ENCODE measurements at regions not wholly inside any gene's neighbourhood (a gene's known extent, or its start where the extent isn't known, plus 50 kb on each side); places are given as distances from the start of the nearest gene placed in this dataset.

DNA sequence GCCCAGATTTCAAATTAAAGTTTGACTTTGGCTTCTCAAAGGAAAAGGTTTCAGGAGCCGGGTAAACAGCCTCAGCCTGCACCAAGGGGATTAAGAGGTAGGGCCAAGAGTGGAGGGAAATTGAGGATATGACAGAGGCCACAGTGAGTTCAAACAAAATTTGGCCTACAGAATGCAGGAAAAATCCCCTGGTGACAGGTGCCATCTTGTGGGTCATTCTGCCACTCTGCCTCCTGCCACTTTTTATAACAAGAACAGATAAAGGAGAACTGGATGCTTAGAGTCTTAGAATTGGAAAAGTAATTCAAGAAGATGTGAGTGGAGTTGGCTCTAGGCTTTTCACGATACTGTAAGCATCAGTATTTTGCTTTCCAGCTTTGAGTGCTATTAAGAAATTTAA lies 253.2 kb downstream of the NR2F2 start:
- no peak for DNase-seq (ENCODE audit: low spot score in 2 of 2)
- whole genome bisulfite sequencing, 2 donors, result 85 to 91% methylated on average over 2 of the region's 2 CpGs

DNA sequence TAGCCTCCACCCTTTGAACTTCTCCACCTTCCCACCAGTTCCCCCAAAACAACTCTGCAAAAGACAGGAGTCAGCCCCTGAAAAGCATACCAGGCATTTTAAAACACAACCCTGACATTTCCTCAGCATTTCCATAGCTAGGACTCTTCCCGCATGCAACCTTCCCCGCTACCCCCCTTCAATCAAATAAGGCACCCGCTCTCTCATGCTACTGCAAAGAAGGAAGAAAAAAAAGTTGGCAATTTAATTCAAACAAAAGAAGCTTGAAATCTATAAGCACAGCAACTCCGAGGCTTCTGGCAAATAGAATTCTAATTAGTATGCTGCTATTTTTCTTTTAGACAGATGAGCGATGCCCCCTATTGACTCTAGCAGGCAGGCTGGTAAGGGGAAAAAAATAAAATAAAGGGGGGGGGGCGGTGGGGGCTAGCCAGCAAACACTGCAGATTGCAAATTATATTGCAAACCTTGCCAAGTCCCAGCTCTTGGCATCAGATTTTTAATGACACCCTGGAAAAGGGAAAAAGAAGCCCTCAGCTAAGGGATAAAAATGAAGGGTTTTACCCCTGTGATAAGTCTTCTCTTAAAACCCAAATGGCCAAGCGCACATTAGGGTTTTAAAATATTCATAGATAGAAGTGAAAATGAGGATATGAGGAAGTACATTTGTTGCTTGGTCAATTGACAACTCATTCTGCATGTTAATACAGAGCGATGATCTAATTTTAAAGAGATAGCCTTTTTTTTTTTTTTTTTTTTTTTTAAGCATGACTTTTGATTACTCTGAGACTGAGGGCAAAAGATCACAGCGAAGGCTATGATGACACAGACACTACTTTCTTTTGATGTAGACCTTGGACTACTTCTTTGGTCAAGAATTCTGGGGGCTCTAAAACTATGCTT lies 255.2 kb downstream of the NR2F2 start:
- DNase-seq (ENCODE audit: low spot score in 2 of 2), result no peak
- WGBS, 2 donors, result 45 to 49% methylated on average over 9 of the region's 9 CpGs
- TF ChIP-seq, protein P1, sequence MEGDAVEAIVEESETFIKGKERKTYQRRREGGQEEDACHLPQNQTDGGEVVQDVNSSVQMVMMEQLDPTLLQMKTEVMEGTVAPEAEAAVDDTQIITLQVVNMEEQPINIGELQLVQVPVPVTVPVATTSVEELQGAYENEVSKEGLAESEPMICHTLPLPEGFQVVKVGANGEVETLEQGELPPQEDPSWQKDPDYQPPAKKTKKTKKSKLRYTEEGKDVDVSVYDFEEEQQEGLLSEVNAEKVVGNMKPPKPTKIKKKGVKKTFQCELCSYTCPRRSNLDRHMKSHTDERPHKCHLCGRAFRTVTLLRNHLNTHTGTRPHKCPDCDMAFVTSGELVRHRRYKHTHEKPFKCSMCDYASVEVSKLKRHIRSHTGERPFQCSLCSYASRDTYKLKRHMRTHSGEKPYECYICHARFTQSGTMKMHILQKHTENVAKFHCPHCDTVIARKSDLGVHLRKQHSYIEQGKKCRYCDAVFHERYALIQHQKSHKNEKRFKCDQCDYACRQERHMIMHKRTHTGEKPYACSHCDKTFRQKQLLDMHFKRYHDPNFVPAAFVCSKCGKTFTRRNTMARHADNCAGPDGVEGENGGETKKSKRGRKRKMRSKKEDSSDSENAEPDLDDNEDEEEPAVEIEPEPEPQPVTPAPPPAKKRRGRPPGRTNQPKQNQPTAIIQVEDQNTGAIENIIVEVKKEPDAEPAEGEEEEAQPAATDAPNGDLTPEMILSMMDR (IDR thresholded peaks at IDR 0.05), result no peak
- TF ChIP-seq POLR2A (IDR thresholded peaks at IDR 0.05), result no peak
- intact Hi-C loops (cut with DNase I; ENCODE audit: low total_unique reads), result no loop called here
- H3K4me3 ChIP-seq (ENCODE audit: low read depth, poor library complexity, severe bottlenecking), result no peak overlapping the region

More for the DNA sequence above, 253.2 kb downstream of the NR2F2 start:
- intact Hi-C loops (cut with DNase I; ENCODE audit: low total_unique reads), result no loop called here
- TF ChIP-seq, protein P1 (IDR thresholded peaks at IDR 0.05), result no peak
- TF ChIP-seq POLR2A (IDR thresholded peaks at IDR 0.05), result no peak
- H3K4me3 ChIP-seq (ENCODE audit: low read depth, poor library complexity, severe bottlenecking), result no peak overlapping the region

DNA sequence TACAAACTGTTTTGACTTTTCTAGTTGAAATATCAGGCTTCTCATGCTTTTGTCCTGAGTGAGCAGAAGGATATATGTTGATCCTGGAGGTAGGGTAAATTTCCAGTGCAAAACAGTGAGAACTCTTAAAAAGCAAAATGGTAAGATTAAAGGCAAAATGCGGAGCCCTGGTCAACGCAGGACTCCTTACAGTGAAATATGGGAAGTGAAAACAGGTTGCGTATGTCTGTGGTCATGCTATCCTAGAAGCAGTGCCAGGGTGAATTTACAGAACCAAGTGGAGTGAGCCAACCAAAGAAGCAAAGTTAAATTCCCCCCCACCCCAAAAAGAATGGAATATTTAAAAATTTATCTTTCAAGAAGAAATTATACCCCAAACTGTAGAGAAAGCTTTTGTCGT lies 256.4 kb downstream of the NR2F2 start:
- TF ChIP-seq, protein P1 (IDR thresholded peaks at IDR 0.05), result no peak
- no peak for TF ChIP-seq POLR2A (IDR thresholded peaks at IDR 0.05)
- intact Hi-C loops (cut with DNase I; ENCODE audit: low total_unique reads), result no loop called here
- 68 to 92% methylated on average over 4 of the region's 4 CpGs for WGBS, 2 donors
- DNase-seq (ENCODE audit: low spot score in 2 of 2), result no peak
- H3K4me3 ChIP-seq (ENCODE audit: low read depth, poor library complexity, severe bottlenecking), result no peak overlapping the region

DNA sequence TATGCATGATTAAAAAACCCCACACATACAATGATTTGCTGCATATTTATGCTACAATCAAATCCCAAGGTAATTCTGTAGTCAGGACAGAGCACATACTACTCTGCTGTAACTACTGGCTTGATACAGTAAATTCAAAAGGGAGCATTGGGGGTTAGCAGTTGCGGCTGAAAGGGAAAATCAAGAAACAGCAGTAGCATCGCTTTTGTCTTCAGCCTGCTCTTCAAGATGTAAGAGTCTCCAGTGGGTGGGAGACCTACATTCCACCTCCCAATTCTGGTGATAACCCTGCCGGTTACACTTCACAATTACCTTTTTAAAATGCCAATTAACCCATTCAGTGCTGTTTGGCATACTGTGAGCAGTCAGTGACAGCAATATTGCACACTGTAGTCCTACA lies 259.4 kb downstream of the NR2F2 start:
- no peak for TF ChIP-seq POLR2A (IDR thresholded peaks at IDR 0.05)
- TF ChIP-seq, protein P1 (IDR thresholded peaks at IDR 0.05), result no peak
- no peak overlapping the region for H3K4me3 ChIP-seq (ENCODE audit: low read depth, poor library complexity, severe bottlenecking)
- 53 to 58% methylated on average over 3 of the region's 3 CpGs for WGBS, 2 donors
- intact Hi-C loops (cut with DNase I; ENCODE audit: low total_unique reads), result no loop called here
- no peak for DNase-seq (ENCODE audit: low spot score in 2 of 2)

DNA sequence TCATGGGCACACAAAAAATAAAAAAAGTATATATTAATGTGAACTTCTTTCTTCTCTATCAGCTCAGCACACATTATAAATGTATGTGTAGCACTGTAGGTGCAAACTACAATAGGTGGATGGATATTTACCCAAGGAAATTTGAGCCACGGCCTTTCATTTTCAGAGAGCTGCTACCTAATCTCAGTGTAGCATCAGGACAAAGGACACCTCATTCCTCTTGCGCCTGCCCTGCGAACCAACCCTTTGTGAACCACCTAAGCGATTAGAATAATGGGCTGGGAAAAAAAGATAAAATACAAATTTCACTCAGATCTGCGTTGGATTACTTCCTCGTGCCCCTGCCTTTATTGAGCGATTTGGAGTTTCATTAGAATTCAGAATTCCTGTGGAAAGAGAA lies 263.2 kb downstream of the NR2F2 start:
- TF ChIP-seq, protein P1 (IDR thresholded peaks at IDR 0.05), result no peak
- TF ChIP-seq POLR2A (IDR thresholded peaks at IDR 0.05), result no peak
- WGBS, 2 donors, result 62 to 71% methylated on average over 7 of the region's 7 CpGs
- no peak overlapping the region for H3K4me3 ChIP-seq (ENCODE audit: low read depth, poor library complexity, severe bottlenecking)
- intact Hi-C loops (cut with DNase I; ENCODE audit: low total_unique reads), result no loop called here
- DNase-seq (ENCODE audit: low spot score in 2 of 2), result no peak
